GM21381 (cell line): ENCODE measurements at regions not wholly inside any gene's neighbourhood (a gene's known extent, or its start where the extent isn't known, plus 50 kb on each side); places are given as distances from the start of the nearest gene placed in this dataset.
"Not testable (repeated sequence)": the region's sequence is repeated elsewhere in the genome, so short reads cannot be mapped to it uniquely, and the experiment has no call there.

Source experiments
- ATAC-seq: cut with Tn5 transposase; IDR thresholded peaks from one replicate; pipeline ENCODE4 v1.9.1; 2021; ENCODE audit warnings: mild to moderate bottlenecking, moderate library complexity; ENCODE audit not compliant: unreplicated experiment

GRCh38 chr10:25851548-25851947 is 82.5 kb upstream of the MYO3A start:
- no peak for ATAC-seq

DNA sequence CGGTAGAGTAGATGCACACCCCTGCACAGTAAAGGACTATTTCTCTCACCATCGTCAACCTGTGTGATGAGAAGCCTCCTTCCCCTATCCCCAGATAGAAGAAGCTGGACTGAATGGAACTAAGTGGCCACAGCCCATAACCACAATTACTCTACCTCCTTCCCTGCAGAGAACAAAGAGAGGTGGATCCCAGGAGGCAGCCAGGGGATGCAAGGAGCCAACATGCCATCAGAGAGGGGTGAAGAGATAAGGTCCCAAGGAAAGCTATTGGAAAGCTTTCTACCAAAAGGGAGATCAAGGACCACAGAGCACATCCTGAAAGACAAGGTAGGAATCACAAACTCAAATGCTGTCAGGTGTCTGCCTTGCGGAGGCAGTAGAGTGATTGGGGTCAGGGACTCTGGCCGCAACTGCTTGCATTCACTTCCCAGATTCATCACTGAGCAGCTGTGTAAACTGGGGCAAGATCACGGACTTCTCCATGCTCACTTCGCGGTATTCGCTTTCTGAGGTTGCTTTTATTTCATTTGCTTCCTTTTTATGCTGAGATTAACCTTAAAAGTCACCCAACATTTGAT is 81.6 kb upstream of the MYO3A start:
- no peak for ATAC-seq

GRCh38 chr10:25858076-25858475 is 76.0 kb upstream of the MYO3A start:
- no peak for ATAC-seq

GRCh38 chr10:25865267-25865666 is 68.8 kb upstream of the MYO3A start:
- ATAC-seq = no peak

GRCh38 chr10:25867321-25867720 is 66.7 kb upstream of the MYO3A start:
- ATAC-seq = no peak

DNA sequence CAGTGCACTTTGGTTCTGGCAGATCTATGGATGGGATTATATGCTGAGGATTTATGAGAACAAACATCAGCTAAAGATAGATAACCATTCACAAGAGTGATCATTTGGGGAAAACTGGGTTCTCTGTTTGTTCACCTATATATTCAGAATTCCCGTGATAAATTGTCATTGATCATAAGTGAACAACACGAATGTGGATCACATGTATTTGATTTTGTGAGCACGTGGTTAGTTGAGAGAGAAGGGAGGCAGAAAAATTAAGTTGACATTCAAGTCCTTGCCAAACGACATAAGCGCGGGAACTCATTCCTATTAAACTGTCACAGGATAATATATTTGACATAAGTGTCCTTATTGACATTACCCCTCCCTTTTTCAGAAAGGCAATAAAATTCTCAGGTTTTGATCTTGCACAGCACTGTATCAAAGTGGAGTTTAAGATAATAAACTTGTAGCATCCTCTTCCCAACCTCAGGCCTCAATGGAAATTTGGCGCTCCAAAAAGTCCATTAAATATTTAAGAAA is 64.9 kb upstream of the MYO3A start:
- ATAC-seq = no peak

- no peak for ATAC-seq
Measured at GRCh38 chr10:25869609-25870008, 64.4 kb upstream of the MYO3A start.

GRCh38 chr10:25874402-25874801 is 59.6 kb upstream of the MYO3A start:
- ATAC-seq = not testable (repeated sequence)

- peak; percentile 91 for ATAC-seq
Measured at GRCh38 chr10:25875556-25876165, 58.4 kb upstream of the MYO3A start.

DNA sequence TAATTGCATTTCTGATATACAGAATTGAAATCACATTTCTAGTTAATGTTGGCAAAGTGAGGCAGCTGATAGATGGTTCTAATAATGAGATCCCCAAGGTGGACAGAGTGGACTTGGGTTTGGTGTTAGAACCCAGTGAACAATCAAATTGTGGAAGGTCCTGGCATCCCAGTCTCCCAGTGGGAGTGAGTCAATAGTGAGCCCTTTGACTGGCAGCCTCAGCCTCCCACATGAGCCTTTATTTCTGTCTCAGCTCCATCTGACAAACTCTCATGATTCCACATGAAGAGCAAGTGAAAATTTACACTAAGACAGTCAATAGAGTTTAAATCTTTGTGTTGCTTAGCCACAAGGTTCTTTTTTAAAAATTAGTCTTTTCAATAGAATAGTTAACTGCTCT is 56.7 kb upstream of the MYO3A start:
- no peak for ATAC-seq
